ENCODE measurements at regions not wholly inside any gene's neighbourhood (a gene's known extent, or its start where the extent isn't known, plus 50 kb on each side); places are given as distances from the start of the nearest gene placed in this dataset.
"Not testable (repeated sequence)": the region's sequence is repeated elsewhere in the genome, so short reads cannot be mapped to it uniquely, and the experiment has no call there.

DNA sequence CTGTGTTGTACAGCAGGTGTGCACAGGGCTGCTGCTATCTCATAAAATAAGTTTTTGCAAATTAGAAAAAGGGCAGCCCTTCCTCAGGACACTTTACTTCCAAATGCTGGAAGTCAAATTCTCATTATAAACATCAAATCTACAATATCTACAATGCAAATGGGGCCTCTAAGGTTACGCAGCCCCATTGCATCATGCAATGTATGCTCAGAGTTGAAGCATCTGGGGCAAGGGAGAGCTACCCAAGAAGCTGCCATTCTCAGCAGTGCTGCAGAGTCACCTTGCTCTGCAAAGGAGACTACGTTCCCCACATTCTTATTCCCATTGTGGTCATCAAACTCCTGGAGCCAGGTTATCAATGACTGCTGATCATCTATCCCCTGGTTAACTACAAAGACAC, 208.9 kb upstream of the POGK start:
- no peaks in the 10 kb centered on the region for H3K27me3 ChIP-seq (ENCODE audit: control insufficient read depth, insufficient read depth, low read length)
- no peak overlapping the region for H3K4me3 ChIP-seq (ENCODE audit: low read depth, low read length)
- DNase-seq (ENCODE audit: low read depth), result no peak
- H3K36me3 ChIP-seq (ENCODE audit: control insufficient read depth, insufficient read depth, low read length), result no peaks in the 10 kb centered on the region
- TF ChIP-seq, protein P1, sequence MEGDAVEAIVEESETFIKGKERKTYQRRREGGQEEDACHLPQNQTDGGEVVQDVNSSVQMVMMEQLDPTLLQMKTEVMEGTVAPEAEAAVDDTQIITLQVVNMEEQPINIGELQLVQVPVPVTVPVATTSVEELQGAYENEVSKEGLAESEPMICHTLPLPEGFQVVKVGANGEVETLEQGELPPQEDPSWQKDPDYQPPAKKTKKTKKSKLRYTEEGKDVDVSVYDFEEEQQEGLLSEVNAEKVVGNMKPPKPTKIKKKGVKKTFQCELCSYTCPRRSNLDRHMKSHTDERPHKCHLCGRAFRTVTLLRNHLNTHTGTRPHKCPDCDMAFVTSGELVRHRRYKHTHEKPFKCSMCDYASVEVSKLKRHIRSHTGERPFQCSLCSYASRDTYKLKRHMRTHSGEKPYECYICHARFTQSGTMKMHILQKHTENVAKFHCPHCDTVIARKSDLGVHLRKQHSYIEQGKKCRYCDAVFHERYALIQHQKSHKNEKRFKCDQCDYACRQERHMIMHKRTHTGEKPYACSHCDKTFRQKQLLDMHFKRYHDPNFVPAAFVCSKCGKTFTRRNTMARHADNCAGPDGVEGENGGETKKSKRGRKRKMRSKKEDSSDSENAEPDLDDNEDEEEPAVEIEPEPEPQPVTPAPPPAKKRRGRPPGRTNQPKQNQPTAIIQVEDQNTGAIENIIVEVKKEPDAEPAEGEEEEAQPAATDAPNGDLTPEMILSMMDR (IDR thresholded peaks at IDR 0.05; ENCODE audit: insufficient read depth, low read length, poor library complexity, severe bottlenecking), result no peak

DNA sequence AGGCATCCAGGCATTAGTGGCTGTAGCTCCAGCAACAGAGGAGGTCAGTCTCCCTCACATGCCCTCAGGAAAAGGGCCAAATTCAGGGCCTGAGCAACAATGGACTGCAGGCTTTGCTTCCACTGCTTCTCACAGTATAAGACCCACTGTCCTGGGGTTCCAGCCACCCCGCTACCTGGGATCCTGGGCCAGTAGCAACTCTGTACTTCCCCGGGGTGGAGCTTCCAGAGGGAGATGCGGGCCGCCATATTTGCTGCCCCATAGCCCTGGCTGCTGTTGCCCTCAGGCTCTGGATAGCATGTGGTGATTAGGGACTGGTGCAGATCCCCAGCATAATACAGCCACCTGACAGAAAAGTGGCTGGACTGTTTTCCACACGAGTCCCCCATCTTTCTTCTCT, 201.1 kb upstream of the POGK start:
- no peaks in the 10 kb centered on the region for H3K36me3 ChIP-seq (ENCODE audit: control insufficient read depth, insufficient read depth, low read length)

DNA sequence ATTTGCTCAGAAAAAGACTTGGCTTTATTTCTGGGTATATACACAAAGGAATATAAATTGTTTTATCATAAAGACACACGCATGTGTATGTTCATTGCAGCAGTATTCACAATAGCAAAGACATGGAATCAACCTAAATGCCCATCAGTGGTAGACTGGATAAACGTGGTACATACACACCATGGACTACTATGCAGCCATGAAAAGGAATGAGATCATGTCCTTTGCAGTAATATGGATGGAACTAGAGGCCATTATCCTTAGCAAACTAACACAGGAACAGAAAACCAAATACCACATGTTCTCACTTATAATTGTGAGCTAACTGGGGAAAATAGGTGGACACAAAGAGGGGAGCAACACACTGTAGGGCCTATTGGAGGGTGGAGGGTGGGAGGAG, 182.0 kb upstream of the POGK start:
- not testable (repeated sequence) for H3K4me3 ChIP-seq (ENCODE audit: low read depth, low read length); H3K27me3 ChIP-seq (ENCODE audit: control insufficient read depth, insufficient read depth, low read length); H3K36me3 ChIP-seq (ENCODE audit: control insufficient read depth, insufficient read depth, low read length); DNase-seq (ENCODE audit: low read depth)

More for the DNA sequence above, 201.1 kb upstream of the POGK start:
- DNase-seq (ENCODE audit: low read depth), result no peak
- Histone ChIP-seq H3K4me3 (ENCODE audit: low read depth, low read length) (no peak overlapping the region), H3K27me3 (ENCODE audit: control insufficient read depth, insufficient read depth, low read length) (no peaks in the 10 kb centered on the region)
- TF ChIP-seq, protein P1 (IDR thresholded peaks at IDR 0.05; ENCODE audit: insufficient read depth, low read length, poor library complexity, severe bottlenecking), result no peak

DNA sequence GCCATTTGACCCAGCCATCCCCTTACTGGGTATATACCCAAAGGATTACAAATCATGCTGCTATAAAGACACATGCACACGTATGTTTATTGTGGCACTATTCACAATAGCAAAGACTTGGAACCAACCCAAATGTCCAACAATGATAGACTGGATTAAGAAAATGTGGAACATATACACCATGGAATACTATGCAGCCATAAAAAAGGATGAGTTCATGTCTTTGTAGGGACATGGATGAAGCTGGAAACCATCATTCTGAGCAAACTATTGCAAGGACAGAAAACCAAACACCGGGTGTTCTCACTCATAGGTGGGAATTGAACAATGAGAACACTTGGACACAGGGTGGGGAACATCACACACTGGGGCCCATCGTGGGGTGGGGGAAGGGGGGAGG, 172.5 kb upstream of the POGK start:
- H3K36me3 ChIP-seq (ENCODE audit: control insufficient read depth, insufficient read depth, low read length); H3K27me3 ChIP-seq (ENCODE audit: control insufficient read depth, insufficient read depth, low read length); H3K4me3 ChIP-seq (ENCODE audit: low read depth, low read length); DNase-seq (ENCODE audit: low read depth): not testable (repeated sequence)

DNA sequence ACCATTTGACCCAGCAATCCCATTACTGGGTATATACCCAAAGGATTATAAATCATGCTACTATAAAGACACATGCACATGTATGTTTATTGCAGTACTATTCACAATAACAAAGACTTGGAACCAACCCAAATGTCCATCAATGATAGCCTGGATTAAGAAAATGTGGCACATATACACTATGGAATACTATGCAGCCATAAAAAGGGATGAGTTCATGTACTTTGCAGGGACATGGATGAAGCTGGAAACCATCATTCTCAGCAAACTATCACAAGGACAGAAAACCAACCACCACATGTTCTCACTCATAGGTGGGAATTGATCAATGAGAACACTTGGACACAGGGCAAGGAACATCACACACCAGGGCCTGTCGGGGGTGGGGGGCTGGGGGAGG, 171.7 kb upstream of the POGK start:
- not testable (repeated sequence) for H3K36me3 ChIP-seq (ENCODE audit: control insufficient read depth, insufficient read depth, low read length); DNase-seq (ENCODE audit: low read depth); H3K27me3 ChIP-seq (ENCODE audit: control insufficient read depth, insufficient read depth, low read length); H3K4me3 ChIP-seq (ENCODE audit: low read depth, low read length)

DNA sequence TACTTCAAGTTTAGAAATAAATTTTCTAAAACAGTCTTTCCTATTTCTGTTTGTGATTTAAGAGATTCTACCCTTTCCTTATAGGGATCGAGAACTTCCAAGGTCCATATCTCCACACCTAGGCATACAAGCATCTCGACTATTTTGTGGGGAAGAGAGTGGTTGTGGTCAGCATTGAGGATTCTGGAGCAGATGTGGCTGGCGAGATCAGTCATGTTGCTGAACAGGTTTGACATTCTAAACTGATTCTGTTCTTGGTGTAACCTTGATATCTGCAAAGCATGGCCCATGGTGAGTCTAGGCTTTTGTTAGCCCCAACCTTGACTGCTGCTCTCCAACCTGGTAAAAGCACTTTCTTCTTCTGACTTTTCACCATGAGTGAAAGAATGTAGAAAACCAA, 167.6 kb upstream of the POGK start:
- TF ChIP-seq, protein P1 (IDR thresholded peaks at IDR 0.05; ENCODE audit: insufficient read depth, low read length, poor library complexity, severe bottlenecking), result no peak
- Histone ChIP-seq H3K36me3 (ENCODE audit: control insufficient read depth, insufficient read depth, low read length) (no peaks in the 10 kb centered on the region), H3K27me3 (ENCODE audit: control insufficient read depth, insufficient read depth, low read length) (no peaks in the 10 kb centered on the region), H3K4me3 (ENCODE audit: low read depth, low read length) (no peak overlapping the region)
- no peak for DNase-seq (ENCODE audit: low read depth)

DNA sequence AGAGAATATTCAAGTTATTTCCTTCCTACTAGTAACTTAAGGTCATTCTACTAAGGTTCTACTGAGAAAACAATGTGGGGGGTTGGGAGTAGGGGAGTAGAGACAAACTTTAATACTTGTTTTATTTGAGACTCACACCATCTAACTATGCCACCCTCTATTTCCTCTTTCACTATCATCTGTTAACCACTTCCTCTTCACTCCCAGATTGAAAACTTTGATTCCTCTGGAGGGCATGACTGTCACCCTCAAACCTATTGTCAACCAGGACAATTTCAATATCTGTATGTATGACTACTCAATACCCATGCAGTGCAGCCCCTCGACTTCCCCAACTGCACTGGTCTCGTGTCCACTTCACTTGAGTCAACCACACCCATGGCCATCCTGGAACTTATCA, 165.6 kb upstream of the POGK start:
- DNase-seq (ENCODE audit: low read depth), result no peak
- Histone ChIP-seq H3K27me3 (ENCODE audit: control insufficient read depth, insufficient read depth, low read length) (no peaks in the 10 kb centered on the region), H3K36me3 (ENCODE audit: control insufficient read depth, insufficient read depth, low read length) (no peaks in the 10 kb centered on the region), H3K4me3 (ENCODE audit: low read depth, low read length) (no peak overlapping the region)
- TF ChIP-seq, protein P1 (IDR thresholded peaks at IDR 0.05; ENCODE audit: insufficient read depth, low read length, poor library complexity, severe bottlenecking), result no peak

DNA sequence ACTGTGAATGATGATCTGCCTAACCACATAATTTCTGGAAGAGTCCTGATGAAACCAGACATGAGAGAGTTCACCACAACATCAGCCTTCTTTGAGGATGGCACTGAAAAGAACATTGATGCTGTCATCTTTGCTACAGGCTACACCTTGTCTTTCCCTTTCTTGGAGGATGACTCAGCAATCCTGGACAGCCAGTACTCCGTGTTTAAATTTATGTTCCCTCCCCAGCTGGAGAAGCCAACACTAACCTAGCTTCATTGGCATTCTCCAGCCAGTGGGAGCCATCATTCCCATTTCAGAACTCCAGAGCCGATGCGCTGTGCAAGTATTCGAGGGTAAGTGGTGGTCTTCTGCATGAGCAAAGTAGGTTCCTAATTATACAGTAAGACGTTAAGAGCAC, 164.1 kb upstream of the POGK start:
- no peaks in the 10 kb centered on the region for H3K36me3 ChIP-seq (ENCODE audit: control insufficient read depth, insufficient read depth, low read length)
- H3K27me3 ChIP-seq (ENCODE audit: control insufficient read depth, insufficient read depth, low read length), result no peaks in the 10 kb centered on the region
- H3K4me3 ChIP-seq (ENCODE audit: low read depth, low read length), result no peak overlapping the region
- TF ChIP-seq, protein P1 (IDR thresholded peaks at IDR 0.05; ENCODE audit: insufficient read depth, low read length, poor library complexity, severe bottlenecking), result no peak
- DNase-seq (ENCODE audit: low read depth), result no peak
